ENCODE measurements at regions not wholly inside any gene's neighbourhood (a gene's known extent, or its start where the extent isn't known, plus 50 kb on each side); places are given as distances from the start of the nearest gene placed in this dataset.
A peak's percentile ranks its signal among the peaks of the same experiment; 100 is the strongest.
"Not testable (repeated sequence)": the region's sequence is repeated elsewhere in the genome, so short reads cannot be mapped to it uniquely, and the experiment has no call there.

DNA sequence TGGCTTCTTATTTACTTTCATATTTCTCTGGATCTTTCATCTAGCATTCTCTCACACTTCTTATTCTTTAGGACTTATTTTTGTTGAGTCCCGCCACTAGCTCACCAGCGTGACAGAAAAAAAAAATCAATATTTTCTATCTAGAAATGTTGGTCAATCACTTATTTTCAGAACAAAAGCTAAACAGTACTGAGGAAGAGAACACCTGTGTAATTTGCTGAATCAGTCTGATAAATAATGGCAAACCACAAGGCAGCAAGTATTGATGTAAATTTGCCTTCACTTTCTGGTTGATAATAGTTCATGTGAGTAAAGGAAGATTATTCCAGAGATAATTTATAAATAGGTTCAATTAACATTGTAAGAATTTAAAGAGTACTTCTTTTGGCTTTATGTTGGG lies 179.2 kb downstream of the BCHE start:
- H3K9me3 ChIP-seq, result no peaks in the 10 kb centered on the region
- H3K4me1 ChIP-seq, result no peaks in the 10 kb centered on the region
- H3K4me3 ChIP-seq, result no peak overlapping the region
- H3K27ac ChIP-seq, result no peak overlapping the region
- WGBS, 2 donors, result 83 to 99% methylated on average over 2 of the region's 2 CpGs
- intact Hi-C loops (cut with DNase I; ENCODE audit: low total_unique reads), result no loop called here
- no peak for DNase-seq
- no peaks in the 10 kb centered on the region for H3K36me3 ChIP-seq (ENCODE audit: low read depth, missing control alignments)
- H3K27me3 ChIP-seq, result no peaks in the 10 kb centered on the region
- TF ChIP-seq POLR2A (IDR thresholded peaks at IDR 0.05), result no peak
- TF ChIP-seq, protein P1, sequence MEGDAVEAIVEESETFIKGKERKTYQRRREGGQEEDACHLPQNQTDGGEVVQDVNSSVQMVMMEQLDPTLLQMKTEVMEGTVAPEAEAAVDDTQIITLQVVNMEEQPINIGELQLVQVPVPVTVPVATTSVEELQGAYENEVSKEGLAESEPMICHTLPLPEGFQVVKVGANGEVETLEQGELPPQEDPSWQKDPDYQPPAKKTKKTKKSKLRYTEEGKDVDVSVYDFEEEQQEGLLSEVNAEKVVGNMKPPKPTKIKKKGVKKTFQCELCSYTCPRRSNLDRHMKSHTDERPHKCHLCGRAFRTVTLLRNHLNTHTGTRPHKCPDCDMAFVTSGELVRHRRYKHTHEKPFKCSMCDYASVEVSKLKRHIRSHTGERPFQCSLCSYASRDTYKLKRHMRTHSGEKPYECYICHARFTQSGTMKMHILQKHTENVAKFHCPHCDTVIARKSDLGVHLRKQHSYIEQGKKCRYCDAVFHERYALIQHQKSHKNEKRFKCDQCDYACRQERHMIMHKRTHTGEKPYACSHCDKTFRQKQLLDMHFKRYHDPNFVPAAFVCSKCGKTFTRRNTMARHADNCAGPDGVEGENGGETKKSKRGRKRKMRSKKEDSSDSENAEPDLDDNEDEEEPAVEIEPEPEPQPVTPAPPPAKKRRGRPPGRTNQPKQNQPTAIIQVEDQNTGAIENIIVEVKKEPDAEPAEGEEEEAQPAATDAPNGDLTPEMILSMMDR (IDR thresholded peaks at IDR 0.05), result no peak

DNA sequence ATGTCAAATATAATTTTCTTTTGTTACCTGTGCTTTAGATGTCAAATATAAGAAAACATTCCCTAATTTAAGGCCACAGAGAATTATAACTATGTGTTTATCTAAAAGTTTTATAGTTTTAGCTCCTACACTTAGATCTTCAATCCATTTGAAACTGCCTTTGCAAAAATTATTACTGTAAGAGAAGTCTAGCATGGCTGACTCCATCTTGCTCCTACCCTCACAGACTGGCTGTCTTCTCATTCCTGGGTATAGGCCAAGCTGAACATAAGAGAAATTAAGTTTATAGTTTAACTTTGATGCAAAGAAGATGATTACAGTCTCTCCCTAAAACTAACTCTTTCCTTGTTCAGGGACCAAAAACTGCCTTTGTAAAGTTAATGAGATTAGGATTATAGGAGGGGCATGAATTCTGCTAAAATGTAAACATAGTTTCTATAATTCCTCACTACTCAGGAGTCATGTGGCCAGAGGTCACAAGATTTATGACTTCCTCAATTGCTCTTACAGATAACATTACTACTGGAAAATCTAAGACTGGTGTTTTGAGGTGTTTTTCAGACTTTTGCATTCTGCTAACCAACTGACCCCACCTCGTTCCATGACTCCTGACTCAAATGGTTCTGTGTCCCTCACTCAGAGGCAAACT lies 184.0 kb downstream of the BCHE start:
- intact Hi-C loops (cut with DNase I; ENCODE audit: low total_unique reads), result no loop called here
- no peak overlapping the region for H3K27ac ChIP-seq
- no peaks in the 10 kb centered on the region for H3K4me1 ChIP-seq
- no peaks in the 10 kb centered on the region for H3K9me3 ChIP-seq
- no peaks in the 10 kb centered on the region for H3K36me3 ChIP-seq (ENCODE audit: low read depth, missing control alignments)
- TF ChIP-seq, protein P1 (IDR thresholded peaks at IDR 0.05), result no peak
- no peak for TF ChIP-seq POLR2A (IDR thresholded peaks at IDR 0.05)
- H3K27me3 ChIP-seq, result no peaks in the 10 kb centered on the region
- WGBS, 2 donors, result 59 to 83% methylated on average over 1 of the region's 1 CpG
- no peak for DNase-seq
- H3K4me3 ChIP-seq, result no peak overlapping the region

DNA sequence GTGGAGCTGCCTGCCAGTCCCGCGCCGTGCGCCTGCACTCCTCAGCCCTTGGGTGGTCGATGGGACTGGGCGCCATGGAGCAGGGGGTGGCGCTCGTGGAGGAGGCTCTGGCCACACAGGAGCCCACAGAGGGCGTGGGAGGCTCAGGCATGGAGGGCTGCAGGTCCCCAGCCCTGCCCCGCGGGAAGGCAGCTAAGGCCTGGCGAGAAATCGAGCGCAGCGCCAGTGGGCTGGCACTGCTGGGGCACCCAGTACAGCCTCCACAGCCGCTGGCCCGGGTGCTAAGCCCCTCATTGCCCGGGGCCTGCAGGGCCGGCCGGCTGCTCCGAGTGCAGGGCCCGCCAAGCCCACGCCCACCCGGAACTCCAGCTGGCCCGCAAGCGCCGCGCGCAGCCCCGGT lies 187.9 kb downstream of the BCHE start:
- peak; percentile 15 for DNase-seq
- 80 to 86% methylated on average over 2 to 30 of the region's 30 CpGs for WGBS, 2 donors
- H3K27me3 ChIP-seq; H3K36me3 ChIP-seq (ENCODE audit: low read depth, missing control alignments); H3K27ac ChIP-seq; intact Hi-C loops (cut with DNase I; ENCODE audit: low total_unique reads); H3K9me3 ChIP-seq; H3K4me1 ChIP-seq: not testable (repeated sequence)
- peak overlapping the region; percentile 44 to 52 for H3K4me3 ChIP-seq

DNA sequence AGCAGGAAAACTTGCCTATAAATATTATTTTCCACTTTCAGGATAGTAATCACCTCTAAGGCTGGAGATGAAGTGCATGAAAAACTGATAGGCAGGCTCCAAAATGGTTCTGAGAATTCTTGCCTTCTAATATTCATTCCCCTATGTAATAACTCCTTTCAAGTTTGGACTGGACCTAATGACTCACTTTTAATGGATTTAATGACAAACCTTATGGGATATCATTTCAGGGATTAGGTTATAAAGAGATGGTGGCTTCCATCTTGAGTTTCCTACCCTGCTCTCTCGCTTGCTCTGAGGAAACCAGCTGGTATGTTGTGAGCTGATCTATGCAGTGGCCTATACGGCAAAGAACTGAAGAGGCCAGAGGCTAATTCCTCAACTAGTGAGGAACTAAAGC lies 192.0 kb downstream of the BCHE start:
- no peak for DNase-seq
- Histone ChIP-seq H3K4me3 (no peak overlapping the region), H3K36me3 (ENCODE audit: low read depth, missing control alignments) (no peaks in the 10 kb centered on the region), H3K4me1 (no peaks in the 10 kb centered on the region), H3K27ac (no peak overlapping the region), H3K9me3 (no peaks in the 10 kb centered on the region), H3K27me3 (no peaks in the 10 kb centered on the region)
- intact Hi-C loops (cut with DNase I; ENCODE audit: low total_unique reads), result no loop called here
- TF ChIP-seq POLR2A (IDR thresholded peaks at IDR 0.05), result no peak
- TF ChIP-seq, protein P1 (IDR thresholded peaks at IDR 0.05), result no peak
- WGBS, 2 donors, result 74 to 98% methylated on average over 2 of the region's 2 CpGs

DNA sequence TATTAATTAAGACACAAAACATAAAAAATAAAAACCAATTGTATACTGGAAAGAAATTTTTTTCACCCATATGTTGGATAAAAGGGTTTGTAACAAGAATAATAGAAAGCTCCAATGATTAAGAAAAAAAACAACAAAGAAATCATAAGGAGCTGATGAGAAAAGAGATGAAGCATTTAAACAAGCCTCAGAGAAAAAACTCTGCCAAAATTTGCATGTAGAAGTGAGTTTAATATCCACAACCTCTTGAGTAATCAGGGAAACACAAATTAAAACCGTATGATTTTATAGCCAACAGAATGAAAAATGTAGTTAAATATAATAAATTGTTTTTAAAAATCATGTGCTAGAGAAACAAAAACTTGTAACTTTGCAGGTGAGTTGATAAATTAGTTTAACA lies 192.9 kb downstream of the BCHE start:
- intact Hi-C loops (cut with DNase I; ENCODE audit: low total_unique reads), result no loop called here
- Histone ChIP-seq H3K9me3 (no peaks in the 10 kb centered on the region), H3K36me3 (ENCODE audit: low read depth, missing control alignments) (no peaks in the 10 kb centered on the region), H3K4me1 (no peaks in the 10 kb centered on the region), H3K4me3 (no peak overlapping the region), H3K27me3 (no peaks in the 10 kb centered on the region), H3K27ac (no peak overlapping the region)
- 57 to 61% methylated on average over 1 of the region's 1 CpG for WGBS, 2 donors
- no peak for DNase-seq
- TF ChIP-seq POLR2A (IDR thresholded peaks at IDR 0.05), result no peak
- TF ChIP-seq, protein P1 (IDR thresholded peaks at IDR 0.05), result no peak
